COLO829 (cell line): ENCODE measurements at regions not wholly inside any gene's neighbourhood (a gene's known extent, or its start where the extent isn't known, plus 50 kb on each side); places are given as distances from the start of the nearest gene placed in this dataset.

Experiments used
- DNase-seq: peaks from one replicate; pipeline ENCODE4 v3.0.0; 2012; ENCODE audit warnings: low spot score

GRCh38 chr13:111952032-111952431, 114.9 kb upstream of the SOX1 start:
- DNase-seq: no peak

GRCh38 chr13:111952814-111953213, 114.1 kb upstream of the SOX1 start:
- no peak for DNase-seq

DNA sequence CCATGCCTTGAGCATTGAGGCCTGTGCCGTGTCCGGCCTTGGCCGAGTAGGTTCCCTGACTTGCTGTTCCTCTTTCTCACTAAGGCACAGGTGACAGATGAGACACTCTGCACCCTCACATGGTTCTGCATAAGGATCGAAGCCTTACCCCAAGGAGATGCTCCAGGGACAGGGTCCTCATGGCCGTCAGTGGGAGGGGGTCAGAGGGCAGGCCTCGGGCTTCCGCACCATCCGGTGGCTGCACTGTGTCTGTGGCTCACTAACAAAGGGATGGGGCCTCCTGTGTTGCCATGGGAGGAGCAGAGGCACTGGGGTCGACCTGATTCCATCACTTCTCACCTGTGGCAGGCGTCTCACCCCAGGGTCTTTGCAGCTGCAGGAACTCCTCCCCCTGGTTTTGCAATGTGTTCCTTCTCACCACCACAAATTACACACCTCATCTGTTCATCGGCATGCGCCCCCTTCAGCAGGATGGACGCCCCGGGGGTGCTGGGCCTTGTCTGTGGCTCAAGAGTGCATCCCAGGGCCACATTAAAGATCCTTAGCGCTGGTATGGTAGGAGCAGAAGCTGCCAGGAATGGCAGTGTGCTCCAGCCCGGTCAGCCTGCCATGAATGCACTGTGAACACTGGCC, 113.3 kb upstream of the SOX1 start:
- DNase-seq: no peak

- DNase-seq: no peak
Observed at GRCh38 chr13:111954661-111955411, 112.1 kb upstream of the SOX1 start.

DNA sequence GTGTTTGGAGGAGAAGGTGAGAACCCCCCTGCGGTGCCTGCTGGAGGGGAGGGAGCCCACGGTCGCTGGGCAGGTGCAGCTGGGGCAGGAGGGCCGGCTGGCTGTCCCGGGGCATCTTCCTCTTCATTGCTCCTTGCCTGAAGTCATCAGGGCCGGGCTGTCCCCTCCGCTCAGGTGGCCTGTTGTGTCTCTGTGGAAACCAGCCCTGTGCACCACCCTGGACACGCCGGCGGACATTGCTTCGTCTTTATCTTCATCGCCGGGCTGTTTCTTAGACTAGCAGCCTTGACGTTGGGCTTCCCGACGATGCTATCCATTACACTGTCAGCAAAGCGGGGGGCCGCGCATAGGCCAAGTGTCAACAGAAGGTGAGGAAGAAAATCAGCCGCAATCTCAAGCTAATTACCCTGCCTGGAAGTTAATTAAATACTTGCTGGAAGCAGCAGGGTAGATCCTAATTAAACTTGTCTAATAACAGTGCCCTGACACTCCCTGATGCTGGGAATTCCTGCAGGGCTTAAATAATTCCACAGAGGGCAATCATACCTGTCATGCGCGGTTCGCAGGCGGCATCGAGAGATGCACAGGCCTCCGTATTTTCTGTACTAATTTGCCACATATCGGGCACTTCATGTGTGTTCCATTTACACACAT, 111.4 kb upstream of the SOX1 start:
- no peak for DNase-seq

DNA sequence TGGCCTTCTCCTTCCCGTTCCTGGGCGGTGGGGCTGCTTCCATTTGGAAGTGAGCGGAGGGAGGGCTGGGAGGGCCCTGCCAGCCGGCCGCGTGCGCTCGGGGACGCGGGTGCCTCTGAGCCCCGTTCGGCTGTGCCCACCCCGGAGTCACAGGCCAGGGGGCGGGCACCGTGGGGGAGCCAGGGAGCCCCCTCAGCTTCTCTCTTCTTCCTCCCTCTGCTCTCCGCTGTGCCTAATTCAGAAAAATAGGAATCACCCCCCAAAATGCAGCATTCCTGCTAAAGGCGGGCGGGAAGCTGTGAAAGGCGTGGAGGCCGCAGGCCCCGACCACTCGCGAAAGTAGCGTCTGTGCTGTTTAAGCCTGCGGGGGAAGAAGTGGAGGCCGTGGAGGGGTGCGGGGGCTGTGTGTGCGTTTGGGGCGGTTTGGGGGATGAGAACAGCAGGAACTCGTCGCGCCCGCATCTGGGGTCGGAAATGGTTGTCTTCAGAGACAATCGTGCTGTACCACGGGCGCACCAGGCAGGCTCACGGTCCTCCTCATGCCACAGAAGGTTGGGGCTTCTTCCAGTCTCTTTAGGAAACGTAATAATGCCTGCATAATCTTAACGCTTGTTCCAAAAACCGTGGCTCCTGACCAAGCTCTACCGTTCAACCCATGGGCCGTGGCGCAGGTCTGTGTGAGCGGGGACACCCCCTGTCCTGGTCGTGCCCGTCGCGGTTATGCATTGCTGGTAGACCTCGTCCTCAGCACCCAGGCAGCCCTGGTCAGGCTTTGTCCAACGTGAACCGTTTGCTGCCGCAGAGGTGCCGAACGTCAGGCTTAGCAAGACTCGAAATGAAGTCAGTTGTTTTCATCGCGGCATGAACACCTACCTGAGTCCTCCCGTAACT, 110.4 kb upstream of the SOX1 start:
- no peak for DNase-seq

DNA sequence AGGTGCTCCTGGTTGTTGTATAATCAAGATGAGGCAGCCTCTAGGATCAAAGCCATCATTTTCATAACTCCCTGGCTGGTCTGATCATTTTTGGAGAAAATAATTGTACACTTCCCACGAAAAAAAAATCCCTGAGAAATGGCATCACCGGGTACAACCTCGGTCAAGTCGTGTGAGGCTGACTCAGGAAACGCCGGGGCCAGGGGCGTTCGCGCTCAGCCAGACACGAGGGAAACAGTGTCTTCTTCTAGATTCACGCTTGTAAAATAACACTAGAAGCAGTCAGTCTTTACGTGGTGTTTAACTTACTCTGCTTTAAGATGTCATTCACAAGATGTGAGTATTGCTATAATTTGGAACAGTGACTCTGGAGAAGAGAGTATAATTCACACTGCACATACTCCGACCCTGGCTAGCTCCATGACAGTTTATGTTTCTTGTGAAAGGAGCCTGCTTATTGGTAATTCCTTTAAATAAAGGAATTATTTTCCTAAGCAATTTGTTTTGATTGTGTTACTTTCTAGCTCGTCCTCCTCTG, 109.0 kb upstream of the SOX1 start:
- DNase-seq: no peak

- DNase-seq: no peak
Observed at GRCh38 chr13:111958612-111959395, 108.1 kb upstream of the SOX1 start.

- DNase-seq: no peak
Observed at GRCh38 chr13:111960152-111960772, 106.7 kb upstream of the SOX1 start.

DNA sequence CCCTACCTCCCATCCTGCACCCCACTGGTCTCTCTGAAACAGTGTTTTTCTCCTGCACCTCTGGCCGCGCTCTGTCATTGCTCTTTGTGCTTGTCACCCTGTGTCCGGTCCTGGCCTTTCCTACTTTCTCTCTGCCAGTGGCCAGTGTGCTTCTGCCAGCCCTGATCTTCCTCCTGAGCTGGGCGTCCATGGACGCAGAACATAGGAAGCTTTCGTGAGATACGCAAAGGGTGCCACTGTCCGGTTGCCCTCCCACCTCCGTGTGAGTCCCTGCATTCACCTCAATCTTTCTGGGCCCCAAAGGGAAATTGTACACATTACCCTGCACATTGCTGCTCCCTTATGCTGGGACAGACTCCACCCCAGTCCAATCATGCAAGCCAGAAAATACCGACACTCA, 105.7 kb upstream of the SOX1 start:
- no peak for DNase-seq

DNA sequence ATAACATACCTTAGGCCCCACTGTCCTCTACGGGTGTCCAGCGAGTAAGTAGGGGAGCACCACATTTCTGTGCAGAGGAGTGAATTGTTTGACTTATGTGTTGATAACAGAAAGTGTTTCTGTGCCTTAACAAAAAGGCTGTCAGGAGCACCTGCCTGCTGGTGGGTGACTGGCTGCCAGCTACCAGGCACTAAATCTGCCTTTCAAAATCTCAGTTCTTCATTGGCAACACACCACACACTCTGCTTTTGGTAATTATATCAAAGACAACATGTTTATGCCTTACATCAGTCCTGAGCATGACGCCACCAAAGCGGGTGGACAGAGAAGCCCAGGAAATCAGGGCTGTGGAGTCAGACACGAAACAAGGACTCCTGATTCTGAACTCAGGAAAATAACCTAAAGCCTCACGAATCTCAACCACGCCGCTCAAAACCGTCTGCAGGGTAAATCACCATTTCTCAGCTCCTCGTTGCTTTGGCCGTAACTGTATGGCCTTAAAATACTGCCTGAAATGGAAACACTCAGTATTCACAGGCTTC, 105.2 kb upstream of the SOX1 start:
- DNase-seq: no peak

GRCh38 chr13:111962431-111962891, 104.5 kb upstream of the SOX1 start:
- DNase-seq: no peak

DNA sequence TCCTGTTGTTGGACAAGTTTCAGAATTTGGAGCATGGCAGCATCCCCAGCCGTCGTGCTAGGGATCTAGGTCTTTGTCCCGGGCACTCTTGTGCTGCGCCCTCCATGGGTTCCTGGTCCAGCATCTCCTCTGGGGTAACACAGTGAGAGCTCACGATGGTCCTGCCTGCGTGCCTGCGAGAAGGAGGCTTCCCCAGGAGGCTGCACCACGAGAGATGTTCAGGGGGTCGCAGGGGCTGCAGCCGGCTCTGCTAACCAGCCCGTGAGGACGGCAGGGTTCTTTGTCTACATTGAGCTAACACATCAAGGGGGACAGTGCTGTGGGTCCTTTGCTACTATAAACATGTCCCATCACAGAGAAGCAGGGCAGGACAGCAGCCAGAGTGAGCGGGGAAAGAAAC, 103.9 kb upstream of the SOX1 start:
- no peak for DNase-seq

DNA sequence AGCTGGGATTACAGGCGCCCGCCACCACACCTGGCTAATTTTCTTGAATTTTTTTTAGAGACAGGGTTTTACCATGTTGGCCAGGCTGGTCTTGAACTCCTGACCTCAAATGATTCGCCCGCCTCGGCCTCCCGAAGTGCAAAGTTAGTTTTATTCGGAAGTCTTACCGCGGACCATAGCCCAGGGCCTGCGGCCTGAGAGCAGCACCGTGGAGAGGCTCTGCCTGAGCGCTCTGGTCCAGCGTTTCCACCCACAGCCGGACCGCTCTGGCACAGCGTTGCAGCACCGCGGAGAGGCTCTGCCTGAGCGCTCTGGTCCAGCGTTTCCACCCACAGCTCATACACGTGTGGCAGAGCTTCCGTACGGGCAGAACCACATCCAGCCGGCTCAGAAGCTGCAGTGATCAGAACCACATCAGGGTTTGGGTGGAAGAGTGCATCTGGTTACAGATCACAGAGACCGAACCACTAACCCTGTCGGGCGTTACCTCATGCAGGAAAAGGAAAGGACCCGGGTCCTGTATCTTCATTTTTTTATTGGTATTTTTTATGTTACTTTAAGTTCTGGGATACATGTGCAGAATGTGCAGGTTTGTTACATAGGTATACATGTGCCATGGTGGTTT, 102.4 kb upstream of the SOX1 start:
- DNase-seq: no peak

DNA sequence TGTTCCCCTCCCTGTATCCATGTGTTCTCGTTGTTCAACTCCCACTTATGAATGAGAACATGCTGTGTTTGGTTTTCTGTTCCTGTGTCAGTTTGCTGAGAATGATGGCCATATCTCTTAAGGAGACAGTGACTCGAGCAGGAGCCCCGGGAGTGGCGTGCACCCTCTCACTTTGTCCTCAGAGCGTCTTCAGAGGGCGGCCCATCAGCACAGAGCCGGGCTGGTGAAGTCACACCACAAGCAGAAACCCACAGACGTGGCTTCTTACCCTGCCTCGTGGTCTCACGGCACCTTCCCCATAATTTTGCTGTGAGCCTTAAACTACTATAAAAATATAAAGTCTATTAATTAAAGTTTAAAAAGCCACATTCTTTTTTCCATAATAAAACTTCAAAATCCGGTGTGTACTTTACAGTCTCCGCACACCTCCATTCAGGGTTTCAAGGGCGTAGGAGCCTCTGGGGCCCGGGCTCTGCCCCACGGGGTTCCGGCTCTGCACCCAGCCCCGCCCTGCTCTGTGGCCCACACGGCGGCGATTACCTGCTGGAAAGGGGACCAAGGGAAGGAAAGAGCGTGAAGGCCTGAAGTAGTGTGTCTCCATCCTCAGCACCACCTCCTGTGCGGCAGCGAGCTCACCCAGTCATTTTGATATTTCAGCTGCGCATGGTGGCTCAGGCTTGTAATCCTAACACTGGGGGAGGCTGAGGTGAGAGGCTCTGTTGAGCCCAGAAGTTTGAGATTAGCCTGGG, 101.3 kb upstream of the SOX1 start:
- no peak for DNase-seq

GRCh38 chr13:111966933-111967332, 100.0 kb upstream of the SOX1 start:
- no peak for DNase-seq

DNA sequence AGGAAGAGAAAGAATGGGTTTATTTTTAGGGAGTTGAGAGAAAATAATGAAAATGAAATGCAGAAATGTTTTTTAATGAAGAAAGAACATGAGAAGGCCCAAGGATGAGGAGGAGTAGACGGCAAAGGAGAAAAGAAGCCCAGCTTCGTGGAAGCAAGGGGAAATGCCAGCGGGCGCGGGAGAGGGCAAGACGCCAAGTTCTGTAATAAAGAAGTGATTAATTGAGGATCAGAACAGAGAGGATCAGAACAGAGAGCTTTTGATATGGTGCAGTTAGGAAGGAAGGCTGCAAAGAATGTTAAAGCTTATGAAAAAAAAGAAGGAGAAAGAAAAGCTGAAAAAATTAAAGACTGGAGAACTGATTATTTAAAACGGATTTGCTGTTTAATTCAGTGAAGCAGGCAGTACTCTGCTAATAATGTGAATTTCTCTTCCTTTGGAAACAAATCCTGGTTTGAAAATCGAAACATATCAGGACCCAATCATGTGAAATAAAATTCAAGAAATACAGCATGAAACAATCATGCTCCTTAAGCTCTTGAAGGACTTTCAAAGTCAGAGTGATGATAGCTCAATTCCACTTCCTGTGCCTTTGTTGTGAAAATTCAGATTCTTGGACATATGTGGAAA, 99.3 kb upstream of the SOX1 start:
- DNase-seq: peak; percentile 60

- DNase-seq: no peak
Observed at GRCh38 chr13:111968336-111969010, 98.5 kb upstream of the SOX1 start.
